WTC11 (cell line): ENCODE measurements at regions not wholly inside any gene's neighbourhood (a gene's known extent, or its start where the extent isn't known, plus 50 kb on each side); places are given as distances from the start of the nearest gene placed in this dataset.

ENCODE experiments used
- ATAC-seq: fragments of 200-7000 bp; cut with Tn5 transposase; 2 replicates; pipeline ENCODE4 v1.10.0; 2021; ENCODE audit warnings: mild to moderate bottlenecking, moderate library complexity
- CTCF ChIA-PET: fragments of 300-600 bp; sonication (Branson Sonifier 250); formaldehyde crosslinking; loops from one replicate; lab custom pipeline; 2021; ENCODE audit warnings: antibody characterized with exemption; lab: Charles Lee
- POLR2A ChIA-PET: fragments of 350-600 bp; sonication (Branson Sonifier 250); formaldehyde crosslinking; loops from one replicate; lab custom pipeline; 2021; ENCODE audit warnings: antibody characterized with exemption; lab: Charles Lee
- DNase-seq: peaks from one replicate; pipeline ENCODE4 v3.0.0; 2021; ENCODE audit warnings: low spot score
- H3K27ac Mint-ChIP-seq: 2 replicates; pipeline ENCODE4 v1.8.0; 2021; ENCODE audit warnings: mixed read lengths
- H3K27me3 Mint-ChIP-seq: 2 replicates; pipeline ENCODE4 v1.8.0; 2021; ENCODE audit warnings: low read depth, mild to moderate bottlenecking, moderate library complexity, mixed read lengths
- H3K36me3 Mint-ChIP-seq: 2 replicates; pipeline ENCODE4 v1.8.0; 2021; ENCODE audit warnings: mixed read lengths
- H3K4me1 Mint-ChIP-seq: 2 replicates; pipeline ENCODE4 v1.8.0; 2022; ENCODE audit warnings: mixed read lengths
- H3K4me3 Mint-ChIP-seq: 2 replicates; pipeline ENCODE4 v1.8.0; 2021; ENCODE audit warnings: mild to moderate bottlenecking, moderate library complexity, mixed read lengths
- H3K9me3 Mint-ChIP-seq: 2 replicates; pipeline ENCODE4 v1.8.0; 2021; ENCODE audit warnings: mixed read lengths
- ATF1 ChIP-seq: sonication (generic); formaldehyde crosslinking; IDR thresholded peaks from 2 replicates; pipeline ENCODE4 v1.8.1; 2023; ENCODE audit warnings: mild to moderate bottlenecking, moderate library complexity, missing genetic modification reagents
- CBFB ChIP-seq: sonication (generic); formaldehyde crosslinking; IDR thresholded peaks from 2 replicates; pipeline ENCODE4 v1.8.1; 2022; ENCODE audit warnings: mild to moderate bottlenecking, low read depth, missing genetic modification reagents
- ELF4 ChIP-seq: sonication (generic); formaldehyde crosslinking; IDR thresholded peaks from 2 replicates; pipeline ENCODE4 v1.8.1; 2022; ENCODE audit warnings: low read depth, mild to moderate bottlenecking, moderate library complexity, missing genetic modification reagents
- FOXJ3 ChIP-seq: sonication (generic); formaldehyde crosslinking; IDR thresholded peaks from 2 replicates; pipeline ENCODE4 v1.9.0; 2021; ENCODE audit warnings: missing genetic modification reagents, mild to moderate bottlenecking, borderline replicate concordance
- GTF2I ChIP-seq: fragments of 250-450 bp; sonication (Bioruptor Pico); conservative IDR thresholded peaks from 2 replicates; pipeline ENCODE4 v1.4.0; 2021; ENCODE audit warnings: mild to moderate bottlenecking
- KAT7 ChIP-seq: sonication (generic); formaldehyde crosslinking; IDR thresholded peaks from 2 replicates; pipeline ENCODE4 v1.8.1; 2023; ENCODE audit warnings: missing genetic modification reagents, mild to moderate bottlenecking, borderline replicate concordance
- MXD4 ChIP-seq: fragments of 250-450 bp; sonication (Bioruptor Pico); IDR thresholded peaks from 2 replicates; pipeline ENCODE4 v1.8.0; 2021; ENCODE audit warnings: mild to moderate bottlenecking, moderate library complexity, borderline replicate concordance
- NFYB ChIP-seq: sonication (generic); formaldehyde crosslinking; conservative IDR thresholded peaks from 2 replicates; pipeline ENCODE4 v1.8.0; 2022; ENCODE audit warnings: low read depth, missing genetic modification reagents
- RELA ChIP-seq: sonication (generic); formaldehyde crosslinking; IDR thresholded peaks from 2 replicates; pipeline ENCODE4 v1.8.1; 2022; ENCODE audit warnings: missing genetic modification reagents, mild to moderate bottlenecking, borderline replicate concordance
- TEAD4 ChIP-seq: sonication (generic); formaldehyde crosslinking; IDR thresholded peaks from 2 replicates; pipeline ENCODE4 v1.8.0; 2022; ENCODE audit warnings: mild to moderate bottlenecking, missing genetic modification reagents
- ZNF317 ChIP-seq: sonication (generic); formaldehyde crosslinking; IDR thresholded peaks from 2 replicates; pipeline ENCODE4 v1.8.1; 2023; ENCODE audit warnings: low read depth, mild to moderate bottlenecking, moderate library complexity, missing genetic modification reagents, borderline replicate concordance
- TF ChIP-seq, protein P1 (sequence below): sonication (generic); formaldehyde crosslinking; IDR thresholded peaks from 2 replicates; pipeline ENCODE4 v1.8.0; 2022; ENCODE audit warnings: missing genetic modification reagents
- TF ChIP-seq, protein P2 (sequence below): sonication (generic); formaldehyde crosslinking; IDR thresholded peaks from 2 replicates; pipeline ENCODE4 v1.8.0; 2023; ENCODE audit warnings: mild to moderate bottlenecking, missing genetic modification reagents
- TF ChIP-seq, protein P3 (sequence below): sonication (generic); formaldehyde crosslinking; IDR thresholded peaks from 2 replicates; pipeline ENCODE4 v1.8.1; 2022; ENCODE audit warnings: low read depth, mild to moderate bottlenecking, moderate library complexity, missing genetic modification reagents, borderline replicate concordance
- TF ChIP-seq, protein P4 (sequence below): sonication (generic); formaldehyde crosslinking; IDR thresholded peaks from 2 replicates; pipeline ENCODE4 v1.8.0; 2023; ENCODE audit warnings: missing genetic modification reagents, mild to moderate bottlenecking, borderline replicate concordance
- TF ChIP-seq, protein P5 (sequence below): sonication (generic); formaldehyde crosslinking; IDR thresholded peaks from 2 replicates; pipeline ENCODE4 v1.8.1; 2023; ENCODE audit warnings: mild to moderate bottlenecking, missing genetic modification reagents, borderline replicate concordance
- TF ChIP-seq, protein P6 (sequence below): sonication (generic); formaldehyde crosslinking; IDR thresholded peaks from 2 replicates; pipeline ENCODE4 v1.8.1; 2023; ENCODE audit warnings: mild to moderate bottlenecking, missing genetic modification reagents, moderate library complexity
- TF ChIP-seq, protein P7 (sequence below): sonication (generic); formaldehyde crosslinking; IDR thresholded peaks from 2 replicates; pipeline ENCODE4 v1.8.0; 2022; ENCODE audit warnings: mild to moderate bottlenecking, missing genetic modification reagents

DNA sequence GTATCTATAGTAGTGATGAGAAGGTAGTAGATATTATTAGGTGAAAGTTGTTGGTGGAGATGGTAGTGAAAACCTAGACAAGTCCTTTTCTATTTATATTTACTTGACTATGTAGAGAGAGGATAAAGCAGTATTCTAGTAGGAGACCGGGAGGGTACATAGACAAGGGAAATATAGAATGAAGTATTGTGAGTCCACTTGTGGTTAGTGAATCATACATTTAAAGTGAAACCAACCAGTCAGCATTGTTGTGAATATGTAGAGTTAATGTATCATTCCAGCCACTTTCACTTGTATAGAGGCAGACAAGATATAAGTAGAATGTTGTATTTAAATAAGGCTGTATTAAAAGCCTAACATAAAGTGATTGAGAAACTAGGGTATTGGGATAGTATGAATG lies 1711.3 kb upstream of the ACO1 start (continued):
- TF ChIP-seq, protein P1, sequence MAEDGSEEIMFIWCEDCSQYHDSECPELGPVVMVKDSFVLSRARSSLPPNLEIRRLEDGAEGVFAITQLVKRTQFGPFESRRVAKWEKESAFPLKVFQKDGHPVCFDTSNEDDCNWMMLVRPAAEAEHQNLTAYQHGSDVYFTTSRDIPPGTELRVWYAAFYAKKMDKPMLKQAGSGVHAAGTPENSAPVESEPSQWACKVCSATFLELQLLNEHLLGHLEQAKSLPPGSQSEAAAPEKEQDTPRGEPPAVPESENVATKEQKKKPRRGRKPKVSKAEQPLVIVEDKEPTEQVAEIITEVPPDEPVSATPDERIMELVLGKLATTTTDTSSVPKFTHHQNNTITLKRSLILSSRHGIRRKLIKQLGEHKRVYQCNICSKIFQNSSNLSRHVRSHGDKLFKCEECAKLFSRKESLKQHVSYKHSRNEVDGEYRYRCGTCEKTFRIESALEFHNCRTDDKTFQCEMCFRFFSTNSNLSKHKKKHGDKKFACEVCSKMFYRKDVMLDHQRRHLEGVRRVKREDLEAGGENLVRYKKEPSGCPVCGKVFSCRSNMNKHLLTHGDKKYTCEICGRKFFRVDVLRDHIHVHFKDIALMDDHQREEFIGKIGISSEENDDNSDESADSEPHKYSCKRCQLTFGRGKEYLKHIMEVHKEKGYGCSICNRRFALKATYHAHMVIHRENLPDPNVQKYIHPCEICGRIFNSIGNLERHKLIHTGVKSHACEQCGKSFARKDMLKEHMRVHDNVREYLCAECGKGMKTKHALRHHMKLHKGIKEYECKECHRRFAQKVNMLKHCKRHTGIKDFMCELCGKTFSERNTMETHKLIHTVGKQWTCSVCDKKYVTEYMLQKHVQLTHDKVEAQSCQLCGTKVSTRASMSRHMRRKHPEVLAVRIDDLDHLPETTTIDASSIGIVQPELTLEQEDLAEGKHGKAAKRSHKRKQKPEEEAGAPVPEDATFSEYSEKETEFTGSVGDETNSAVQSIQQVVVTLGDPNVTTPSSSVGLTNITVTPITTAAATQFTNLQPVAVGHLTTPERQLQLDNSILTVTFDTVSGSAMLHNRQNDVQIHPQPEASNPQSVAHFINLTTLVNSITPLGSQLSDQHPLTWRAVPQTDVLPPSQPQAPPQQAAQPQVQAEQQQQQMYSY, result no peak
- TF ChIP-seq CBFB (CRISPR knock-in tag) (no peak), GTF2I (CRISPR knock-in tag) (no peak)
- TF ChIP-seq, protein P2, sequence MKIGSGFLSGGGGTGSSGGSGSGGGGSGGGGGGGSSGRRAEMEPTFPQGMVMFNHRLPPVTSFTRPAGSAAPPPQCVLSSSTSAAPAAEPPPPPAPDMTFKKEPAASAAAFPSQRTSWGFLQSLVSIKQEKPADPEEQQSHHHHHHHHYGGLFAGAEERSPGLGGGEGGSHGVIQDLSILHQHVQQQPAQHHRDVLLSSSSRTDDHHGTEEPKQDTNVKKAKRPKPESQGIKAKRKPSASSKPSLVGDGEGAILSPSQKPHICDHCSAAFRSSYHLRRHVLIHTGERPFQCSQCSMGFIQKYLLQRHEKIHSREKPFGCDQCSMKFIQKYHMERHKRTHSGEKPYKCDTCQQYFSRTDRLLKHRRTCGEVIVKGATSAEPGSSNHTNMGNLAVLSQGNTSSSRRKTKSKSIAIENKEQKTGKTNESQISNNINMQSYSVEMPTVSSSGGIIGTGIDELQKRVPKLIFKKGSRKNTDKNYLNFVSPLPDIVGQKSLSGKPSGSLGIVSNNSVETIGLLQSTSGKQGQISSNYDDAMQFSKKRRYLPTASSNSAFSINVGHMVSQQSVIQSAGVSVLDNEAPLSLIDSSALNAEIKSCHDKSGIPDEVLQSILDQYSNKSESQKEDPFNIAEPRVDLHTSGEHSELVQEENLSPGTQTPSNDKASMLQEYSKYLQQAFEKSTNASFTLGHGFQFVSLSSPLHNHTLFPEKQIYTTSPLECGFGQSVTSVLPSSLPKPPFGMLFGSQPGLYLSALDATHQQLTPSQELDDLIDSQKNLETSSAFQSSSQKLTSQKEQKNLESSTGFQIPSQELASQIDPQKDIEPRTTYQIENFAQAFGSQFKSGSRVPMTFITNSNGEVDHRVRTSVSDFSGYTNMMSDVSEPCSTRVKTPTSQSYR, result no peak

DNA sequence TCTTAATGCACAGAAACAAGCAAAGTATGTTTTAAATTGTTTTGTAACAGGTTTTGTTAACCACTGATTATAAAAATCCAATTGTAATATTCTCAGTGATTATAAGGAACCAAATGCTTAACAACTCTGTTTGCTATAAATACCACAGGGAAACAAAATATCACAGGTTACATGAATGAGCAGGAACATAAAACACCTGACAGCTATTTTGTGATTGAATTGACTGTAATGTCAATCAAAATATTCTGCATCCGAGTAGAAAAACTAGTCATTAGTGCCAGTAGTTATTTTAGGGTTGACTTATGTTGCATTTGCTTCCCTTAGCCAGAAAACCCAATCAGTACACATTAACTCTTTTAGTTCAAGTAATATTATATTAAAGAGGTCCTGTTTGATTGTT lies 1707.8 kb upstream of the ACO1 start:
- no peak overlapping the region for H3K4me3 Mint-ChIP-seq
- POLR2A ChIA-PET, result no interaction called here
- DNase-seq (no peak), ATAC-seq (no peak)
- peaks cover 10% of the 10 kb centered on the region; the same call in 1 of the 2 replicates for H3K9me3 Mint-ChIP-seq
- H3K27ac Mint-ChIP-seq, result no peak overlapping the region
- H3K36me3 Mint-ChIP-seq, result no peaks in the 10 kb centered on the region
- H3K27me3 Mint-ChIP-seq, result no peaks in the 10 kb centered on the region
- TF ChIP-seq, protein P3, sequence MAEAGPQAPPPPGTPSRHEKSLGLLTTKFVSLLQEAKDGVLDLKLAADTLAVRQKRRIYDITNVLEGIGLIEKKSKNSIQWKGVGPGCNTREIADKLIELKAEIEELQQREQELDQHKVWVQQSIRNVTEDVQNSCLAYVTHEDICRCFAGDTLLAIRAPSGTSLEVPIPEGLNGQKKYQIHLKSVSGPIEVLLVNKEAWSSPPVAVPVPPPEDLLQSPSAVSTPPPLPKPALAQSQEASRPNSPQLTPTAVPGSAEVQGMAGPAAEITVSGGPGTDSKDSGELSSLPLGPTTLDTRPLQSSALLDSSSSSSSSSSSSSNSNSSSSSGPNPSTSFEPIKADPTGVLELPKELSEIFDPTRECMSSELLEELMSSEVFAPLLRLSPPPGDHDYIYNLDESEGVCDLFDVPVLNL (CRISPR knock-in tag), result no peak
- TF ChIP-seq, protein P4, sequence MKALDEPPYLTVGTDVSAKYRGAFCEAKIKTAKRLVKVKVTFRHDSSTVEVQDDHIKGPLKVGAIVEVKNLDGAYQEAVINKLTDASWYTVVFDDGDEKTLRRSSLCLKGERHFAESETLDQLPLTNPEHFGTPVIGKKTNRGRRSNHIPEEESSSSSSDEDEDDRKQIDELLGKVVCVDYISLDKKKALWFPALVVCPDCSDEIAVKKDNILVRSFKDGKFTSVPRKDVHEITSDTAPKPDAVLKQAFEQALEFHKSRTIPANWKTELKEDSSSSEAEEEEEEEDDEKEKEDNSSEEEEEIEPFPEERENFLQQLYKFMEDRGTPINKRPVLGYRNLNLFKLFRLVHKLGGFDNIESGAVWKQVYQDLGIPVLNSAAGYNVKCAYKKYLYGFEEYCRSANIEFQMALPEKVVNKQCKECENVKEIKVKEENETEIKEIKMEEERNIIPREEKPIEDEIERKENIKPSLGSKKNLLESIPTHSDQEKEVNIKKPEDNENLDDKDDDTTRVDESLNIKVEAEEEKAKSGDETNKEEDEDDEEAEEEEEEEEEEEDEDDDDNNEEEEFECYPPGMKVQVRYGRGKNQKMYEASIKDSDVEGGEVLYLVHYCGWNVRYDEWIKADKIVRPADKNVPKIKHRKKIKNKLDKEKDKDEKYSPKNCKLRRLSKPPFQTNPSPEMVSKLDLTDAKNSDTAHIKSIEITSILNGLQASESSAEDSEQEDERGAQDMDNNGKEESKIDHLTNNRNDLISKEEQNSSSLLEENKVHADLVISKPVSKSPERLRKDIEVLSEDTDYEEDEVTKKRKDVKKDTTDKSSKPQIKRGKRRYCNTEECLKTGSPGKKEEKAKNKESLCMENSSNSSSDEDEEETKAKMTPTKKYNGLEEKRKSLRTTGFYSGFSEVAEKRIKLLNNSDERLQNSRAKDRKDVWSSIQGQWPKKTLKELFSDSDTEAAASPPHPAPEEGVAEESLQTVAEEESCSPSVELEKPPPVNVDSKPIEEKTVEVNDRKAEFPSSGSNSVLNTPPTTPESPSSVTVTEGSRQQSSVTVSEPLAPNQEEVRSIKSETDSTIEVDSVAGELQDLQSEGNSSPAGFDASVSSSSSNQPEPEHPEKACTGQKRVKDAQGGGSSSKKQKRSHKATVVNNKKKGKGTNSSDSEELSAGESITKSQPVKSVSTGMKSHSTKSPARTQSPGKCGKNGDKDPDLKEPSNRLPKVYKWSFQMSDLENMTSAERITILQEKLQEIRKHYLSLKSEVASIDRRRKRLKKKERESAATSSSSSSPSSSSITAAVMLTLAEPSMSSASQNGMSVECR (CRISPR knock-in tag), result no peak
- TF ChIP-seq, protein P5, sequence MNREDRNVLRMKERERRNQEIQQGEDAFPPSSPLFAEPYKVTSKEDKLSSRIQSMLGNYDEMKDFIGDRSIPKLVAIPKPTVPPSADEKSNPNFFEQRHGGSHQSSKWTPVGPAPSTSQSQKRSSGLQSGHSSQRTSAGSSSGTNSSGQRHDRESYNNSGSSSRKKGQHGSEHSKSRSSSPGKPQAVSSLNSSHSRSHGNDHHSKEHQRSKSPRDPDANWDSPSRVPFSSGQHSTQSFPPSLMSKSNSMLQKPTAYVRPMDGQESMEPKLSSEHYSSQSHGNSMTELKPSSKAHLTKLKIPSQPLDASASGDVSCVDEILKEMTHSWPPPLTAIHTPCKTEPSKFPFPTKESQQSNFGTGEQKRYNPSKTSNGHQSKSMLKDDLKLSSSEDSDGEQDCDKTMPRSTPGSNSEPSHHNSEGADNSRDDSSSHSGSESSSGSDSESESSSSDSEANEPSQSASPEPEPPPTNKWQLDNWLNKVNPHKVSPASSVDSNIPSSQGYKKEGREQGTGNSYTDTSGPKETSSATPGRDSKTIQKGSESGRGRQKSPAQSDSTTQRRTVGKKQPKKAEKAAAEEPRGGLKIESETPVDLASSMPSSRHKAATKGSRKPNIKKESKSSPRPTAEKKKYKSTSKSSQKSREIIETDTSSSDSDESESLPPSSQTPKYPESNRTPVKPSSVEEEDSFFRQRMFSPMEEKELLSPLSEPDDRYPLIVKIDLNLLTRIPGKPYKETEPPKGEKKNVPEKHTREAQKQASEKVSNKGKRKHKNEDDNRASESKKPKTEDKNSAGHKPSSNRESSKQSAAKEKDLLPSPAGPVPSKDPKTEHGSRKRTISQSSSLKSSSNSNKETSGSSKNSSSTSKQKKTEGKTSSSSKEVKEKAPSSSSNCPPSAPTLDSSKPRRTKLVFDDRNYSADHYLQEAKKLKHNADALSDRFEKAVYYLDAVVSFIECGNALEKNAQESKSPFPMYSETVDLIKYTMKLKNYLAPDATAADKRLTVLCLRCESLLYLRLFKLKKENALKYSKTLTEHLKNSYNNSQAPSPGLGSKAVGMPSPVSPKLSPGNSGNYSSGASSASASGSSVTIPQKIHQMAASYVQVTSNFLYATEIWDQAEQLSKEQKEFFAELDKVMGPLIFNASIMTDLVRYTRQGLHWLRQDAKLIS (CRISPR knock-in tag), result no peak
- no peak for TF ChIP-seq NFYB (CRISPR knock-in tag)
- TF ChIP-seq ELF4, result no peak
- TF ChIP-seq, protein P6, sequence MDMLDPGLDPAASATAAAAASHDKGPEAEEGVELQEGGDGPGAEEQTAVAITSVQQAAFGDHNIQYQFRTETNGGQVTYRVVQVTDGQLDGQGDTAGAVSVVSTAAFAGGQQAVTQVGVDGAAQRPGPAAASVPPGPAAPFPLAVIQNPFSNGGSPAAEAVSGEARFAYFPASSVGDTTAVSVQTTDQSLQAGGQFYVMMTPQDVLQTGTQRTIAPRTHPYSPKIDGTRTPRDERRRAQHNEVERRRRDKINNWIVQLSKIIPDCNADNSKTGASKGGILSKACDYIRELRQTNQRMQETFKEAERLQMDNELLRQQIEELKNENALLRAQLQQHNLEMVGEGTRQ (CRISPR knock-in tag), result no peak
- no peak for TF ChIP-seq MXD4 (CRISPR knock-in tag)
- TF ChIP-seq RELA (CRISPR knock-in tag), result no peak
- no peak for TF ChIP-seq ZNF317 (CRISPR knock-in tag)
- TF ChIP-seq TEAD4 (CRISPR knock-in tag), result no peak
- no peak for TF ChIP-seq FOXJ3
- TF ChIP-seq KAT7 (CRISPR knock-in tag), result no peak
- TF ChIP-seq, protein P7, sequence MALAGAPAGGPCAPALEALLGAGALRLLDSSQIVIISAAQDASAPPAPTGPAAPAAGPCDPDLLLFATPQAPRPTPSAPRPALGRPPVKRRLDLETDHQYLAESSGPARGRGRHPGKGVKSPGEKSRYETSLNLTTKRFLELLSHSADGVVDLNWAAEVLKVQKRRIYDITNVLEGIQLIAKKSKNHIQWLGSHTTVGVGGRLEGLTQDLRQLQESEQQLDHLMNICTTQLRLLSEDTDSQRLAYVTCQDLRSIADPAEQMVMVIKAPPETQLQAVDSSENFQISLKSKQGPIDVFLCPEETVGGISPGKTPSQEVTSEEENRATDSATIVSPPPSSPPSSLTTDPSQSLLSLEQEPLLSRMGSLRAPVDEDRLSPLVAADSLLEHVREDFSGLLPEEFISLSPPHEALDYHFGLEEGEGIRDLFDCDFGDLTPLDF, result no peak
- TF ChIP-seq ATF1 (CRISPR knock-in tag), result no peak
- CTCF ChIA-PET, result no interaction called here
- no peaks in the 10 kb centered on the region for H3K4me1 Mint-ChIP-seq
